ENCODE measurements at regions not wholly inside any gene's neighbourhood (a gene's known extent, or its start where the extent isn't known, plus 50 kb on each side); places are given as distances from the start of the nearest gene placed in this dataset.
"Not testable (repeated sequence)": the region's sequence is repeated elsewhere in the genome, so short reads cannot be mapped to it uniquely, and the experiment has no call there.

- no peak for TF ChIP-seq CTCF (IDR thresholded peaks at IDR 0.05; ENCODE audit: extremely low read depth, missing control alignments)
These were observed 138.6 kb downstream of the PCDH20 start for GRCh38 chr13:61277088-61277487.

GRCh38 chr13:61276401-61276800 is 139.2 kb downstream of the PCDH20 start:
- DNase-seq (ENCODE audit: low spot score), result no peak
- no peak for TF ChIP-seq CTCF (IDR thresholded peaks at IDR 0.05; ENCODE audit: extremely low read depth, missing control alignments)

More at GRCh38 chr13:61277088-61277487, 138.6 kb downstream of the PCDH20 start:
- DNase-seq (ENCODE audit: low spot score), result no peak

GRCh38 chr13:61275736-61276135 is 139.9 kb downstream of the PCDH20 start:
- no peak for TF ChIP-seq CTCF (IDR thresholded peaks at IDR 0.05; ENCODE audit: extremely low read depth, missing control alignments)
- DNase-seq (ENCODE audit: low spot score), result no peak

- DNase-seq (ENCODE audit: low spot score), result no peak
- TF ChIP-seq CTCF (IDR thresholded peaks at IDR 0.05; ENCODE audit: extremely low read depth, missing control alignments), result no peak
These were observed 140.4 kb downstream of the PCDH20 start for GRCh38 chr13:61275251-61275650.

- DNase-seq (ENCODE audit: low spot score), result not testable (repeated sequence)
These were observed 148.8 kb downstream of the PCDH20 start for GRCh38 chr13:61266896-61267295.

GRCh38 chr13:61261746-61262472 is 153.7 kb downstream of the PCDH20 start:
- DNase-seq (ENCODE audit: low spot score), result no peak
- TF ChIP-seq CTCF (IDR thresholded peaks at IDR 0.05; ENCODE audit: extremely low read depth, missing control alignments), result no peak

- no peak for DNase-seq (ENCODE audit: low spot score)
- no peak for TF ChIP-seq CTCF (IDR thresholded peaks at IDR 0.05; ENCODE audit: extremely low read depth, missing control alignments)
These were observed 157.5 kb downstream of the PCDH20 start for GRCh38 chr13:61258185-61258584.
